ENCODE measurements at regions not wholly inside any gene's neighbourhood (a gene's known extent, or its start where the extent isn't known, plus 50 kb on each side); places are given as distances from the start of the nearest gene placed in this dataset.

DNA sequence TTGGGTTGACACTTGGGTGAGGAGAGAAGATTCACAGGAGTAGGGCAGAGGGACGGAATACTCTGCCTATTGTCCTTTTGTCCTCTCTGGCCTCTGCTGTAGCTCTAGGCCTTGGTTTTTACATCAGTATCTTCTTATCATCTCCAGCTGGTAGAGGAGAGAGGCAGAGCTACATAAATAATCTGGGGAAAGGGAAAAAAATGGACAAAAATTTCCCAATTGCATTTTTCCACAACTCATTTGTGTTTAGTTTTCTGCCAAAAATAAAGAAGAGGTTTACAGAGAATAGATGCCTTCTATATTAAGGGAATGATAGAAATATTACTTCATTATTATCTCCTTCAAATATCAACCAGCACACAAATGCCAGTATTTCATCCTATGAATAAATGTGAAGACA, 216.4 kb upstream of the P2RY1 start:
- DNase-seq: no peak
- H3K27ac Mint-ChIP-seq: no peak overlapping the region
- H3K4me3 ChIP-seq (ENCODE audit: low read length): no peak overlapping the region
- H3K27me3 Mint-ChIP-seq (ENCODE audit: insufficient read depth): peaks cover 2% of the 10 kb centered on the region
- H3K36me3 ChIP-seq (ENCODE audit: control insufficient read depth, insufficient read depth, low read length): no peaks in the 10 kb centered on the region
- H3K4me1 Mint-ChIP-seq: peaks cover 18% of the 10 kb centered on the region
- H3K9ac ChIP-seq (ENCODE audit: extremely low read depth, low read length, poor library complexity, severe bottlenecking): no peak overlapping the region
- H3K4me3 Mint-ChIP-seq: no peak overlapping the region
- H3K36me3 Mint-ChIP-seq (ENCODE audit: low read depth): no peaks in the 10 kb centered on the region
- H3K9me3 ChIP-seq (ENCODE audit: control insufficient read depth, low read length): no peaks in the 10 kb centered on the region
- 93% methylated on average over 1 of the region's 1 CpG; no CpG with 5 or more reads in 1 of the 2 experiments for WGBS, 2 experiments (ENCODE audit: insufficient coverage in 1 of 2, insufficient read length in 1 of 2)
- H3K27ac ChIP-seq (ENCODE audit: low read depth, low read length): no peak overlapping the region
- peaks cover 6% of the 10 kb centered on the region for H3K4me1 ChIP-seq (ENCODE audit: control insufficient read depth, insufficient read depth, low read length)
- no peak for TF ChIP-seq CTCF (conservative IDR thresholded peaks at IDR 0.05)
- H3K27me3 ChIP-seq (ENCODE audit: control insufficient read depth, insufficient read depth, low read length, poor library complexity, severe bottlenecking): no peaks in the 10 kb centered on the region
- no peaks in the 10 kb centered on the region for H3K9me3 Mint-ChIP-seq

DNA sequence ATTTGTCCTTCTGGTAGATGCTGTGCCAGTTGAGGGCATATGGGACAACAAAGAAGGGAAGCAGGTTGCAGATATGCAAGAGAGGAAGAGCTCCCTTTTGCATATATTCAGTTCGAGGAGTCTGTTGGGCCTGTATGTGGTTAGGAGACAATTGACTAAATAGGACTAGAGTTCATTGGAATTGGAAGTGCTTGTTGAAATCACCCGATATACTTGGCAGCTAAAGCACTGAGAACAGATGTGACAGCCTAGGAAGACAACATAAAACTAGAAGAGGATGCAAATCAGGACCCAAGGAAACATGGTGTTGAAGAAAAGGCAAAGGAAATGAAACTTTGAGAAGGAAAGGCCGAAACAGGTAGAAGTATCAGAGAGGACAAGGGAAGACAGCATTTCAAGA, 215.2 kb upstream of the P2RY1 start:
- Histone ChIP-seq H3K4me1 (ENCODE audit: control insufficient read depth, insufficient read depth, low read length) (peaks cover 6% of the 10 kb centered on the region), H3K9me3 (ENCODE audit: control insufficient read depth, low read length) (no peaks in the 10 kb centered on the region), H3K27me3 (ENCODE audit: control insufficient read depth, insufficient read depth, low read length, poor library complexity, severe bottlenecking) (no peaks in the 10 kb centered on the region), H3K36me3 (ENCODE audit: control insufficient read depth, insufficient read depth, low read length) (no peaks in the 10 kb centered on the region), H3K27ac (ENCODE audit: low read depth, low read length) (no peak overlapping the region), H3K9ac (ENCODE audit: extremely low read depth, low read length, poor library complexity, severe bottlenecking) (no peak overlapping the region), H3K4me3 (ENCODE audit: low read length) (no peak overlapping the region)
- Mint-ChIP-seq H3K27ac (no peak overlapping the region), H3K9me3 (no peaks in the 10 kb centered on the region), H3K4me3 (no peak overlapping the region), H3K36me3 (ENCODE audit: low read depth) (no peaks in the 10 kb centered on the region), H3K4me1 (peaks cover 18% of the 10 kb centered on the region), H3K27me3 (ENCODE audit: insufficient read depth) (peaks cover 2% of the 10 kb centered on the region)
- no peak for TF ChIP-seq CTCF (conservative IDR thresholded peaks at IDR 0.05)
- 91% methylated on average over 3 of the region's 3 CpGs for WGBS, 2 experiments (ENCODE audit: insufficient coverage in 1 of 2, insufficient read length in 1 of 2)
- no peak for DNase-seq

- Histone ChIP-seq H3K9me3 (ENCODE audit: control insufficient read depth, low read length) (no peaks in the 10 kb centered on the region), H3K9ac (ENCODE audit: extremely low read depth, low read length, poor library complexity, severe bottlenecking) (no peak overlapping the region), H3K36me3 (ENCODE audit: control insufficient read depth, insufficient read depth, low read length) (no peaks in the 10 kb centered on the region), H3K27ac (ENCODE audit: low read depth, low read length) (no peak overlapping the region), H3K27me3 (ENCODE audit: control insufficient read depth, insufficient read depth, low read length, poor library complexity, severe bottlenecking) (no peaks in the 10 kb centered on the region), H3K4me3 (ENCODE audit: low read length) (no peak overlapping the region), H3K4me1 (ENCODE audit: control insufficient read depth, insufficient read depth, low read length) (peaks cover 6% of the 10 kb centered on the region)
- H3K27ac Mint-ChIP-seq: no peak overlapping the region
- H3K27me3 Mint-ChIP-seq (ENCODE audit: insufficient read depth): peaks cover 2% of the 10 kb centered on the region
- no peak for TF ChIP-seq CTCF (conservative IDR thresholded peaks at IDR 0.05)
- no peaks in the 10 kb centered on the region for H3K9me3 Mint-ChIP-seq
- no peaks in the 10 kb centered on the region for H3K36me3 Mint-ChIP-seq (ENCODE audit: low read depth)
- no peak for DNase-seq
- WGBS, 2 experiments (ENCODE audit: insufficient coverage in 1 of 2, insufficient read length in 1 of 2): 88 to 100% methylated on average over 1 to 3 of the region's 3 CpGs
- H3K4me3 Mint-ChIP-seq: no peak overlapping the region
- peaks cover 18% of the 10 kb centered on the region for H3K4me1 Mint-ChIP-seq
These were observed 214.5 kb upstream of the P2RY1 start for GRCh38 chr3:152620395-152620794.

Data from endodermal cell (in vitro differentiated cells).